ENCODE measurements at regions not wholly inside any gene's neighbourhood (a gene's known extent, or its start where the extent isn't known, plus 50 kb on each side); places are given as distances from the start of the nearest gene placed in this dataset.

DNA sequence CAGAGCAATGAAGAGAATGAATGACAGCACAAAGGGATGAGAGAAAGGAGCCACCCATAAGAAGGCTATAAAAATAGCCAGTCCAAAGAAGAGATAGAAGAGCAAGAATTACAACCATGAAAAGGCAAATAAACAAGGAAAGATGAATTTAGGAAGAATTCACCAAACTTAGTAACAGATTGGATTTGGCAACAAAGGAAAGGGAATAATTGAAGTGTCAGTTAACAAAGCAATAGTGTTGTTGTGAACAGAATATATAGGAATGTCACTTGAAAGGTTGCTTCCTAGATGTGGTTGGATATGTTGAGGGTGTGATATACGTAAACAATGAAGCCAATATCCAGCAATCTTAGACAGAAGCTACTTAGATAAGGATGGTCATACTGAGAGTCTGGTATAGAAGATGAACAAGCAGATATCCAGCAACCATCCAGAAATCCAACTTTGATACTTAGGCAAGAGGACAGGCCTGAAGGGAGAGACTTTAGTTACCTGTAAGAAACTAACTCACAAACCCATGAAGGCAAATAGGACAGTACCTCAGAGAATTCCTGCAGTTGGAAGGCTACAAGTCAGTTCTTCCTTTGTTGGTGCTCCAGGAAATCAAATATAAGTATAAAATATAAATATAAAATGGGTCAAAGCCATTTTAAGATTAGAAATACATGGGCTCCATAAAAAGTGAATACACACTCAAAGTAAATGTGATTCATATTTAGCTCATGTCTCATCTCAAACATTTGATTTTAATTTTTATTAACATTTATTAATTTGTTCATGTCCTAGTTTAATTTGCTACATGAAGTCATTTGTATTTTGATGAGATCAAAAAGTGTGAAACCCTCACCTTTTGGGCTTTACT lies 106.5 kb downstream of the HFE start:
- 97% methylated on average over 1 of the region's 1 CpG for WGBS
- no peaks in the 10 kb centered on the region for H3K36me3 ChIP-seq (ENCODE audit: control insufficient read depth in 4 of 4, insufficient read depth in 3 of 4, low read depth in 1 of 4, low read length in 3 of 4)
- no peaks in the 10 kb centered on the region for H3K9me3 ChIP-seq (ENCODE audit: control insufficient read depth in 4 of 4, low read length in 3 of 4)
- no peaks in the 10 kb centered on the region for H3K27me3 ChIP-seq (ENCODE audit: control insufficient read depth in 4 of 4, insufficient read depth in 4 of 4, low read length in 3 of 4)
- H3K4me1 ChIP-seq (ENCODE audit: control insufficient read depth in 4 of 4, insufficient read depth in 4 of 4, low read length in 3 of 4), result peaks cover 3 to 30% (median 15%) of the 10 kb centered on the region in 4 donors
- no peak overlapping the region for H3K27ac ChIP-seq (ENCODE audit: low read depth in 1 of 2, low read length in 2 of 2)
- no peak for DNase-seq (ENCODE audit: low spot score)
- H3K9ac ChIP-seq (ENCODE audit: low read depth in 1 of 2, low read length in 2 of 2), result no peak overlapping the region
- TF ChIP-seq FOXA1 (IDR thresholded peaks at IDR 0.05), result no peak
- TF ChIP-seq, protein P1, sequence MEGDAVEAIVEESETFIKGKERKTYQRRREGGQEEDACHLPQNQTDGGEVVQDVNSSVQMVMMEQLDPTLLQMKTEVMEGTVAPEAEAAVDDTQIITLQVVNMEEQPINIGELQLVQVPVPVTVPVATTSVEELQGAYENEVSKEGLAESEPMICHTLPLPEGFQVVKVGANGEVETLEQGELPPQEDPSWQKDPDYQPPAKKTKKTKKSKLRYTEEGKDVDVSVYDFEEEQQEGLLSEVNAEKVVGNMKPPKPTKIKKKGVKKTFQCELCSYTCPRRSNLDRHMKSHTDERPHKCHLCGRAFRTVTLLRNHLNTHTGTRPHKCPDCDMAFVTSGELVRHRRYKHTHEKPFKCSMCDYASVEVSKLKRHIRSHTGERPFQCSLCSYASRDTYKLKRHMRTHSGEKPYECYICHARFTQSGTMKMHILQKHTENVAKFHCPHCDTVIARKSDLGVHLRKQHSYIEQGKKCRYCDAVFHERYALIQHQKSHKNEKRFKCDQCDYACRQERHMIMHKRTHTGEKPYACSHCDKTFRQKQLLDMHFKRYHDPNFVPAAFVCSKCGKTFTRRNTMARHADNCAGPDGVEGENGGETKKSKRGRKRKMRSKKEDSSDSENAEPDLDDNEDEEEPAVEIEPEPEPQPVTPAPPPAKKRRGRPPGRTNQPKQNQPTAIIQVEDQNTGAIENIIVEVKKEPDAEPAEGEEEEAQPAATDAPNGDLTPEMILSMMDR (IDR thresholded peaks at IDR 0.05; ENCODE audit: low read depth, low read length, missing input control), result no peak
- TF ChIP-seq YY1 (IDR thresholded peaks at IDR 0.05), result no peak
- TF ChIP-seq NR2F2 (IDR thresholded peaks at IDR 0.05), result no peak
- TF ChIP-seq JUND (IDR thresholded peaks at IDR 0.05), result no peak
- no peak for TF ChIP-seq RXRA (IDR thresholded peaks at IDR 0.05)
- TF ChIP-seq, protein P2, sequence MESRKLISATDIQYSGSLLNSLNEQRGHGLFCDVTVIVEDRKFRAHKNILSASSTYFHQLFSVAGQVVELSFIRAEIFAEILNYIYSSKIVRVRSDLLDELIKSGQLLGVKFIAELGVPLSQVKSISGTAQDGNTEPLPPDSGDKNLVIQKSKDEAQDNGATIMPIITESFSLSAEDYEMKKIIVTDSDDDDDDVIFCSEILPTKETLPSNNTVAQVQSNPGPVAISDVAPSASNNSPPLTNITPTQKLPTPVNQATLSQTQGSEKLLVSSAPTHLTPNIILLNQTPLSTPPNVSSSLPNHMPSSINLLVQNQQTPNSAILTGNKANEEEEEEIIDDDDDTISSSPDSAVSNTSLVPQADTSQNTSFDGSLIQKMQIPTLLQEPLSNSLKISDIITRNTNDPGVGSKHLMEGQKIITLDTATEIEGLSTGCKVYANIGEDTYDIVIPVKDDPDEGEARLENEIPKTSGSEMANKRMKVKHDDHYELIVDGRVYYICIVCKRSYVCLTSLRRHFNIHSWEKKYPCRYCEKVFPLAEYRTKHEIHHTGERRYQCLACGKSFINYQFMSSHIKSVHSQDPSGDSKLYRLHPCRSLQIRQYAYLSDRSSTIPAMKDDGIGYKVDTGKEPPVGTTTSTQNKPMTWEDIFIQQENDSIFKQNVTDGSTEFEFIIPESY (IDR thresholded peaks at IDR 0.05), result no peak
- no peak for TF ChIP-seq TAF1 (conservative IDR thresholded peaks at IDR 0.05)
- TF ChIP-seq, protein P3, sequence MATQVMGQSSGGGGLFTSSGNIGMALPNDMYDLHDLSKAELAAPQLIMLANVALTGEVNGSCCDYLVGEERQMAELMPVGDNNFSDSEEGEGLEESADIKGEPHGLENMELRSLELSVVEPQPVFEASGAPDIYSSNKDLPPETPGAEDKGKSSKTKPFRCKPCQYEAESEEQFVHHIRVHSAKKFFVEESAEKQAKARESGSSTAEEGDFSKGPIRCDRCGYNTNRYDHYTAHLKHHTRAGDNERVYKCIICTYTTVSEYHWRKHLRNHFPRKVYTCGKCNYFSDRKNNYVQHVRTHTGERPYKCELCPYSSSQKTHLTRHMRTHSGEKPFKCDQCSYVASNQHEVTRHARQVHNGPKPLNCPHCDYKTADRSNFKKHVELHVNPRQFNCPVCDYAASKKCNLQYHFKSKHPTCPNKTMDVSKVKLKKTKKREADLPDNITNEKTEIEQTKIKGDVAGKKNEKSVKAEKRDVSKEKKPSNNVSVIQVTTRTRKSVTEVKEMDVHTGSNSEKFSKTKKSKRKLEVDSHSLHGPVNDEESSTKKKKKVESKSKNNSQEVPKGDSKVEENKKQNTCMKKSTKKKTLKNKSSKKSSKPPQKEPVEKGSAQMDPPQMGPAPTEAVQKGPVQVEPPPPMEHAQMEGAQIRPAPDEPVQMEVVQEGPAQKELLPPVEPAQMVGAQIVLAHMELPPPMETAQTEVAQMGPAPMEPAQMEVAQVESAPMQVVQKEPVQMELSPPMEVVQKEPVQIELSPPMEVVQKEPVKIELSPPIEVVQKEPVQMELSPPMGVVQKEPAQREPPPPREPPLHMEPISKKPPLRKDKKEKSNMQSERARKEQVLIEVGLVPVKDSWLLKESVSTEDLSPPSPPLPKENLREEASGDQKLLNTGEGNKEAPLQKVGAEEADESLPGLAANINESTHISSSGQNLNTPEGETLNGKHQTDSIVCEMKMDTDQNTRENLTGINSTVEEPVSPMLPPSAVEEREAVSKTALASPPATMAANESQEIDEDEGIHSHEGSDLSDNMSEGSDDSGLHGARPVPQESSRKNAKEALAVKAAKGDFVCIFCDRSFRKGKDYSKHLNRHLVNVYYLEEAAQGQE (IDR thresholded peaks at IDR 0.05), result no peak
- TF ChIP-seq, protein P4, sequence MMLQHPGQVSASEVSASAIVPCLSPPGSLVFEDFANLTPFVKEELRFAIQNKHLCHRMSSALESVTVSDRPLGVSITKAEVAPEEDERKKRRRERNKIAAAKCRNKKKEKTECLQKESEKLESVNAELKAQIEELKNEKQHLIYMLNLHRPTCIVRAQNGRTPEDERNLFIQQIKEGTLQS (IDR thresholded peaks at IDR 0.05), result no peak
- H3K4me3 ChIP-seq (ENCODE audit: low read depth in 1 of 3, low read length in 3 of 3), result no peak overlapping the region

DNA sequence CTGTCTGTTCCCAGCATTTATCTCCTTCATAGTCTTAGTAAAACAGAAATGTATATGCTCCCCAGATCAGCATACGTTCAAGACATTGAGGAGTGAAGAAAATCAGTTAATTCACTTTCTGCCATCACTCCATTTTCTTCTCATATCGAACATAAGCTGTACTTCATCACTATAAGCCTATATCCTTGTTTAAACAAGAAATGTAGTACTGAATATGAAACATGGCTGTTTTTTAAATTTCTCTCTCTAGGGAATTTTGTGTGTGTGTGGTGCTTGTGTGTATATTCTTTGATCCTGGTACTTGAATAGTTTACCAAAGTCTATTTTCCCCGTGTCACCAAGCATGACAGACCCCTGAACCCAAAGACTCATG lies 107.1 kb downstream of the HFE start:
- no peak for DNase-seq (ENCODE audit: low spot score)
- Histone ChIP-seq H3K27me3 (ENCODE audit: control insufficient read depth in 4 of 4, insufficient read depth in 4 of 4, low read length in 3 of 4) (no peaks in the 10 kb centered on the region), H3K27ac (ENCODE audit: low read depth in 1 of 2, low read length in 2 of 2) (peak overlapping the region in 1 of 2 donors; percentile 65), H3K9me3 (ENCODE audit: control insufficient read depth in 4 of 4, low read length in 3 of 4) (no peaks in the 10 kb centered on the region), H3K4me1 (ENCODE audit: control insufficient read depth in 4 of 4, insufficient read depth in 4 of 4, low read length in 3 of 4) (peaks cover 3 to 31% (median 12%) of the 10 kb centered on the region in 4 donors), H3K9ac (ENCODE audit: low read depth in 1 of 2, low read length in 2 of 2) (peak overlapping the region in 1 of 2 donors; percentile 96), H3K36me3 (ENCODE audit: control insufficient read depth in 4 of 4, insufficient read depth in 3 of 4, low read depth in 1 of 4, low read length in 3 of 4) (no peaks in the 10 kb centered on the region), H3K4me3 (ENCODE audit: low read depth in 1 of 3, low read length in 3 of 3) (no peak overlapping the region)
- 76% methylated on average over 3 of the region's 3 CpGs for WGBS
- no peak for TF ChIP-seq JUND (IDR thresholded peaks at IDR 0.05)
- no peak for TF ChIP-seq TAF1 (conservative IDR thresholded peaks at IDR 0.05)
- TF ChIP-seq, protein P5, sequence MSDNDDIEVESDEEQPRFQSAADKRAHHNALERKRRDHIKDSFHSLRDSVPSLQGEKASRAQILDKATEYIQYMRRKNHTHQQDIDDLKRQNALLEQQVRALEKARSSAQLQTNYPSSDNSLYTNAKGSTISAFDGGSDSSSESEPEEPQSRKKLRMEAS (IDR thresholded peaks at IDR 0.05), result no peak
- no peak for TF ChIP-seq SP1 (IDR thresholded peaks at IDR 0.05)
- no peak for TF ChIP-seq FOXA2 (IDR thresholded peaks at IDR 0.05)
- TF ChIP-seq, protein P1 (IDR thresholded peaks at IDR 0.05; ENCODE audit: low read depth, low read length, missing input control), result no peak
- no peak for TF ChIP-seq RXRA (IDR thresholded peaks at IDR 0.05)
- TF ChIP-seq, protein P4 (IDR thresholded peaks at IDR 0.05), result no peak
- no peak for TF ChIP-seq FOXA1 (IDR thresholded peaks at IDR 0.05)
- TF ChIP-seq HNF4G (IDR thresholded peaks at IDR 0.05), result no peak
- no peak for TF ChIP-seq YY1 (IDR thresholded peaks at IDR 0.05)
- no peak for TF ChIP-seq GABPA (IDR thresholded peaks at IDR 0.05 in 1 of 2, conservative IDR thresholded peaks at IDR 0.05 in 1 of 2)
- no peak for TF ChIP-seq RAD21 (IDR thresholded peaks at IDR 0.05)
- TF ChIP-seq, protein P2 (IDR thresholded peaks at IDR 0.05), result no peak
- no peak for TF ChIP-seq HNF4A (conservative IDR thresholded peaks at IDR 0.05)
- no peak for TF ChIP-seq NR2F2 (IDR thresholded peaks at IDR 0.05)
- TF ChIP-seq EGR1 (IDR thresholded peaks at IDR 0.05; ENCODE audit: low read depth in 2 of 2), result no peak

Data from liver (tissue), 8 donors.